ENCODE measurements at regions not wholly inside any gene's neighbourhood (a gene's known extent, or its start where the extent isn't known, plus 50 kb on each side); places are given as distances from the start of the nearest gene placed in this dataset.

DNA sequence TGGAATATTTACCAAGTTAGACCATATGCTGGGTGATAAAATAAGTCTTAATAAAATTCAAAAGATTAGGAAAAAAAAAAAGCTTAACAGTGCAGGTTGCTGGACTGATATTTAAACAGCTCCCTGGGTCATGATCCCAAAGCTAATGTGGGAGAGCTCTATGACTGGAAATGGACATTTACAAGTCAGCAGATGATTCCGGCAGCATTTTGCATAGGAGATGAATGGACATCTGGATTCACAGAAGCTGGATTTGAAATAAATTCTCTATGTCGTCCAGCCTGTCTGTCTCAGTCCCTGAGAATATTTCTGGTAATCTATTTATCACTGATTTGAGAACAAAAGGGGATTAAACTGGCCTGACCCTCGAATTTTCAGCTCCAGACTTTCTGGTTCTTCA, 52.3 kb upstream of the KLHL25 start:
- no peak overlapping the region for H3K27ac Mint-ChIP-seq
- DNase-seq: no peak
- peaks cover 4 to 12% (median 7%) of the 10 kb centered on the region in 3 donors for H3K27me3 Mint-ChIP-seq (ENCODE audit: low read depth in 3 of 3)
- H3K4me1 Mint-ChIP-seq: no peaks in the 10 kb centered on the region
- no peak overlapping the region for H3K4me3 Mint-ChIP-seq
- no peaks in the 10 kb centered on the region for H3K9me3 Mint-ChIP-seq
- H3K36me3 Mint-ChIP-seq: no peaks in the 10 kb centered on the region

- Mint-ChIP-seq H3K9me3 (no peaks in the 10 kb centered on the region), H3K4me3 (no peak overlapping the region), H3K36me3 (no peaks in the 10 kb centered on the region), H3K27ac (no peak overlapping the region), H3K4me1 (peaks cover 0 to 2% of the 10 kb centered on the region in 2 donors), H3K27me3 (ENCODE audit: low read depth in 3 of 3) (peaks cover 6 to 8% (median 7%) of the 10 kb centered on the region in 3 donors)
- DNase-seq: no peak
These were observed 55.2 kb upstream of the KLHL25 start for GRCh38 chr15:85849946-85850345.

- no peak for DNase-seq
These were observed 58.2 kb upstream of the KLHL25 start for GRCh38 chr15:85852969-85853368.

DNA sequence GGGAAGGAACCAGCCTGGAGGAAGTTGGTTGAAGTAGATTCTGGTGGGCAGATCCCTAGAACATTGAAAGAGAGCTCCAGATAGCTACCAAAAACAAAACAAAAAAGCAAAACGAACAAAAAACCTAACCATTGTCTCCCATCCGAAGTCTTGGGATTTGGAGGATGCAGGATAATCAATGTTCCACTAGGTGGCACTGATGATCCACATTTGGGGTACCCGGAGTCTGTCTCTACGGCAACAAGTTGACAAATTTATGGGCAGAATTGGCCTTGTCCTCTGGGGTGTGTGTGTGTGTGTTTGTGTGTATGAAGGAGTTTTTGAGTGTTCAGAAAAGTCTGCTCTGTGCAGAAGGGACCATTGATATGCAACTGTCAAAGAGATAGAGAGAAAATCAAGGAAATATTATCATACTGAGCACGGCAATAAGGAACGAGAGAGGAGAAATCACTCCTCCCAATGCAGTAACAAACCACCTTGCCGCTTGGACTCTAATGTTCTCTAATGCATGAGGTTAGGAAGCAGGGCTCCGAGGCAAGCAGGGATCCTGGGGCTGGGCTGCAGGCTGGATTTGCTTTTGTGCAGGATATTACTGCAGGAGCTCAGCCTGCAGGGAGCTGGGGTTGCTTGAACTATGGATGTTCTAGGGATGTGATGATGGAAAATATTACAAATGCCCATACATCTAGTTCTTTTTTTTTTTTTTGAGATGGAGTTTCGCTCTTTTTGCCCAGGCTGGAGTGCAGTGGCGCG, 59.8 kb upstream of the KLHL25 start:
- H3K4me1 Mint-ChIP-seq: peaks cover 7 to 8% of the 10 kb centered on the region in 2 donors

More at GRCh38 chr15:85852969-85853368, 58.2 kb upstream of the KLHL25 start:
- peaks cover 0 to 2% of the 10 kb centered on the region in 2 donors for H3K4me1 Mint-ChIP-seq
- no peak overlapping the region for H3K4me3 Mint-ChIP-seq
- H3K36me3 Mint-ChIP-seq: no peaks in the 10 kb centered on the region
- H3K9me3 Mint-ChIP-seq: no peaks in the 10 kb centered on the region
- H3K27me3 Mint-ChIP-seq (ENCODE audit: low read depth in 3 of 3): peaks cover 4 to 21% (median 4%) of the 10 kb centered on the region in 3 donors
- no peak overlapping the region for H3K27ac Mint-ChIP-seq

GRCh38 chr15:85858586-85859375, 64.1 kb upstream of the KLHL25 start:
- peak overlapping the region; percentile 12 to 71 (median 38) for H3K4me3 Mint-ChIP-seq
- H3K36me3 Mint-ChIP-seq: no peaks in the 10 kb centered on the region
- no peak overlapping the region for H3K27ac Mint-ChIP-seq
- peak; percentile 47 to 68 (median 56) for DNase-seq
- peaks cover 7 to 8% of the 10 kb centered on the region in 2 donors for H3K4me1 Mint-ChIP-seq
- no peaks in the 10 kb centered on the region for H3K9me3 Mint-ChIP-seq
- H3K27me3 Mint-ChIP-seq (ENCODE audit: low read depth in 3 of 3): peaks cover 6 to 24% (median 12%) of the 10 kb centered on the region in 3 donors

More for the DNA sequence above, 59.8 kb upstream of the KLHL25 start:
- Mint-ChIP-seq H3K36me3 (no peaks in the 10 kb centered on the region), H3K9me3 (no peaks in the 10 kb centered on the region), H3K4me3 (no peak overlapping the region), H3K27ac (no peak overlapping the region), H3K27me3 (ENCODE audit: low read depth in 3 of 3) (peaks cover 7 to 27% (median 12%) of the 10 kb centered on the region in 3 donors)
- peak; percentile 35 to 59 (median 54) for DNase-seq

GRCh38 chr15:85859671-85860070, 64.9 kb upstream of the KLHL25 start:
- H3K27me3 Mint-ChIP-seq (ENCODE audit: low read depth in 3 of 3): peaks cover 6 to 19% (median 10%) of the 10 kb centered on the region in 3 donors
- H3K36me3 Mint-ChIP-seq: no peaks in the 10 kb centered on the region
- no peak overlapping the region for H3K4me3 Mint-ChIP-seq
- no peak overlapping the region for H3K27ac Mint-ChIP-seq
- no peak for DNase-seq
- H3K9me3 Mint-ChIP-seq: no peaks in the 10 kb centered on the region
- peaks cover 5 to 8% of the 10 kb centered on the region in 2 donors for H3K4me1 Mint-ChIP-seq

DNA sequence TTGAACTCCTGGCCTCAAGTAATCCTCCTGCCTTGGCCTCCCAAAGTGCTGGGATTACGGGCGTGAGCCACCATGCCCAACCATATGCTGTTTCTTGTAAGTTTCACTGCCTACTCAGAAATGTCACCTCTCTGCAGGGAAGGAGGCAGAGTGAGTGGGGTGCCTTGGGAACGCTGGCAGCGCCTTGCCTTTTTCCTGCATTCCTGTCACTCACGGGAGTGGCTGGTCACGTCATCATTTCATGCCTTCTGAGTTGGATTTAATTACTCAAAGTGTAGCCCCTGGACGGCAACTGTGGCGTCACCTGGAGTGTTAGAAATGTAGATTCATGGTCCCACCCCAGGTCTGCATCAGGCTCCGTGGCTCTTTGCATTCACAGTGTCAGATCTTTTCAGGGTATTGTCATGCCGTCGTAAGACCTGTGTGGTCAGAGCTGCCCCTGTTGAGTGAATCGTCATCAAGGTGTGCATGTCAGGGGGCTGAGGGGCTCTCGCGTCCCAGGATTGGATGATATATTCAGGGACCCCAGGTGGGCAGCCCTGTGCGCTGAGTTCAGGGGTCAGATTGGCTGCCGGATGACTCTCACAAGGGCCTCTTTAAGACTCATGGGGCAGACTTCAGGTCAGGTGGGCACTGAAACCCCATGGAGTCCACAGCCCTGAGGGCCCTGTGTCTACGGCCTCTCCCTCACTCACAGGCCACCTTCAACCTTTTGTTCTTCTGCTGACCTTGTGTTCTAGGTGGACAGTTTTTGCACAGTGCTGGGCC, 65.9 kb upstream of the KLHL25 start:
- Mint-ChIP-seq H3K27ac (no peak overlapping the region), H3K36me3 (no peaks in the 10 kb centered on the region), H3K9me3 (no peaks in the 10 kb centered on the region), H3K4me3 (no peak overlapping the region), H3K4me1 (peaks cover 8% of the 10 kb centered on the region in 2 donors), H3K27me3 (ENCODE audit: low read depth in 3 of 3) (peaks cover 6 to 19% (median 10%) of the 10 kb centered on the region in 3 donors)
- no peak for DNase-seq

DNA sequence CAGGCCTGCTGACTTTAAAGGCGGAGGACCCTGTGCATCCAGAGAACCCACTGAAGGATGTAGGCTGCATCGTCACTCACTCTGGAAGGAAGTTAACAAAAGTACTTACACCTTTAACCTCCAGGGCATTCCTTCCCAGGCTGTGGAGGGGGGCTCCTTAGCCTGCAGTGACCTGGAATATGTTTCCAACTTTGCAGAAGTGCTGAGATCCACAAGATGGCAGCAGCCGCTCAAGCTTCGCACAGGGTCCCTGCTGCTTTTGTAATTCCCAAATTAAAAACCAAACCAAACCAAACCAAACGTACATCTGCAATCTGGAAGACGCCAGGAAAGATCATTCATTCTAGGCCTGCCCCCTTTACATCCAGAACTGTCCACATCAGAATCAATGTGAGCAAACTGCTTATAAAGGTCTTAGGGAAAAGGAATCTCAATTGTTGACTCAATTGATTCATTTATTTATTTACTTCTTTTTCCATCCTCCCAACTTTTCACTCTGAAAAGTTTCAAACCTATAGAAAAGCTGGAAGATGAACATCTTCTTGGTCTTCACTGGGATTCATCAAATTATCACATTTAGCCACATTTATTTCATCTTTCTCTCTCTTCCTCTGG, 70.5 kb upstream of the KLHL25 start:
- Mint-ChIP-seq H3K36me3 (no peaks in the 10 kb centered on the region), H3K27ac (no peak overlapping the region), H3K4me3 (no peak overlapping the region), H3K4me1 (peaks cover 0 to 3% of the 10 kb centered on the region in 2 donors), H3K27me3 (ENCODE audit: low read depth in 3 of 3) (peaks cover 0 to 2% (median 0%) of the 10 kb centered on the region in 3 donors), H3K9me3 (no peaks in the 10 kb centered on the region)
- DNase-seq: peak in 1 of 3 donors; percentile 13

- Mint-ChIP-seq H3K9me3 (no peaks in the 10 kb centered on the region), H3K27me3 (ENCODE audit: low read depth in 3 of 3) (peaks cover 0 to 2% (median 0%) of the 10 kb centered on the region in 3 donors), H3K36me3 (no peaks in the 10 kb centered on the region), H3K4me1 (peaks cover 7 to 8% of the 10 kb centered on the region in 2 donors), H3K4me3 (no peak overlapping the region), H3K27ac (no peak overlapping the region)
- DNase-seq: no peak
These were observed 72.5 kb upstream of the KLHL25 start for GRCh38 chr15:85867250-85867649.

DNA sequence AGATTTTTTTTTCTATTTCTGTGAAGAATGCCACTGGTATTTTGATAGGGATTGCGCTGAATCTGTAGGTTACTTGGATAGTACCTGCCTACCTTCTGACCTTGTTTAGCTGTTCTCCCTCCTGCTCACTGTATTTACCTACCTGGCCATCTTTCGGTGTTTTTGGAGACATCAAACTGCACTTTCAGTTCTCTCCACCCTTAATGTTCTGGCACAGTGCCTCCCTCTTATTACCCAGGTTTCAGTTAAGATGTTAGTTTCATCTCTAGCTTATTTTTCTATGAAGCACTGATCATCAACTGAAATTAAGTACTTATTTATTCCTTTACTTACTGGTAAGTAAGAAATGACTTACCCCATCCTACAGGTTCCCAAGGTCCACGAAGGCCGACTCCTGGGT, 74.4 kb upstream of the KLHL25 start:
- Mint-ChIP-seq H3K36me3 (no peaks in the 10 kb centered on the region), H3K27ac (peak overlapping the region in 1 of 6 donors; percentile 15), H3K4me3 (no peak overlapping the region), H3K9me3 (no peaks in the 10 kb centered on the region), H3K4me1 (peaks cover 10% of the 10 kb centered on the region in 2 donors), H3K27me3 (ENCODE audit: low read depth in 3 of 3) (peaks cover 0 to 5% (median 0%) of the 10 kb centered on the region in 3 donors)
- DNase-seq: no peak

DNA sequence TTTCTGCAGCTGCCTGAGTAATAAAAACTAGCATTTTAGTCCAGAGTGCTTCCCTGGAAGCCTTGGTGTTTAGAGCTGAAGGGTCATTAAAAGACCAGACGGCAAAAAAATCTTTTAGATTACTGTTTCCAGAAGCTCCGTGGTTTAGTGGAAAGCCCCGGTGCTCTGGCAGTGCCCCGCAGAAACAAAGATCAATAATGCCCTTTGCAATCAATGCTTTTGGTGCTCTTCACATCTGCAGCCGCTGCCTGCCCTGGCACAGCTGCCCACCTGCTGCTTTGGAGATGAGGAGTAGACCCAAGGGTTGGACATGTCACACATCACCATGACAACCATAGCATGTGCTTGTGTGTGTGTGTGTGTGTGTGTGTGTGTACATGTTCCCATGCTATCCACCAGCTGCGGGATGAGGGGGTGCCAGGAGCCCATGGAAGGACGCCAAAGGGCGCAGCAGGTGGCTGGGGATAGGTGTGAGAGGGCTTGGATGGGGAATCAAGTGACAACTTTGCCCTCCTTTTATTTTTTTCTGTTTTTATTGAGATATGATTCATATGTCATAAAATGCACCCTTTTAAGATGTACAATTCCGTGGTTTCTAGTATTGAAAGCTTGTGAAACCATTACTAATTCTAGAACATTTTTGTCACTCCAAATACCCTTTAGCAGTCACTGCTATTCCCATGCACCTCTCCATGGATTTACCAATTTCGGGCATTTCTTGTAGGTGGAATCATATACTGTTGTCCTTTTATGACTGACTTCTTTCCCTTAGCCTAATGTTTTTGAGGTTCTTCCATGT, 75.7 kb upstream of the KLHL25 start:
- Mint-ChIP-seq H3K9me3 (no peaks in the 10 kb centered on the region), H3K27ac (peak overlapping the region in 1 of 6 donors; percentile 60), H3K4me1 (peaks cover 8 to 10% of the 10 kb centered on the region in 2 donors), H3K4me3 (no peak overlapping the region), H3K36me3 (no peaks in the 10 kb centered on the region), H3K27me3 (ENCODE audit: low read depth in 3 of 3) (peaks cover 0 to 5% (median 2%) of the 10 kb centered on the region in 3 donors)
- no peak for DNase-seq

- Mint-ChIP-seq H3K4me3 (no peak overlapping the region), H3K36me3 (no peaks in the 10 kb centered on the region), H3K27ac (peak overlapping the region in 1 of 6 donors; percentile 13), H3K9me3 (no peaks in the 10 kb centered on the region), H3K4me1 (peaks cover 6 to 10% of the 10 kb centered on the region in 2 donors), H3K27me3 (ENCODE audit: low read depth in 3 of 3) (peaks cover 0 to 5% (median 4%) of the 10 kb centered on the region in 3 donors)
- DNase-seq: peak in 1 of 3 donors; percentile 12
These were observed 76.8 kb upstream of the KLHL25 start for GRCh38 chr15:85871545-85871944.

Data from immature natural killer cell (primary cell).